ENCODE measurements at regions not wholly inside any gene's neighbourhood (a gene's known extent, or its start where the extent isn't known, plus 50 kb on each side); places are given as distances from the start of the nearest gene placed in this dataset.

DNA sequence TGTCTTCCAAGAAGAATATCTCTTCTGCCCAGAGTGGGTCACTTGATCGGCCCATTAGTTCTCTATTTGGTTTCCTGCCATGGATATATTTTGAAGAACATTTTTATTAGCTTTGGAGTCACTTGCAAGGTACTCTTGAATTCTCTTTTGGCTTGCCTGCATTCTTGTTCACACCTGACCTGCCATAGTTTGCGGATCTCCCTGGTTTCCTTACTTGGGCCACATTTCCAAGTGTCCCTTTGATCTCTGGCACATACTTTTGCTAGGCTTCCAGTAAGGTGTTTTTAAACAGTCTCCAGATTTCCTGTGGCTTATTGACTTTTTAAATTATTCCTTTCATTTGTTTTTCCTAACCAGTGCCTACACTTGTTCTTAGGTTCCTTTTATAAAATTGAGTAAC lies 488.5 kb upstream of the MDFIC2 start:
- no peak for DNase-seq (ENCODE audit: low spot score)

DNA sequence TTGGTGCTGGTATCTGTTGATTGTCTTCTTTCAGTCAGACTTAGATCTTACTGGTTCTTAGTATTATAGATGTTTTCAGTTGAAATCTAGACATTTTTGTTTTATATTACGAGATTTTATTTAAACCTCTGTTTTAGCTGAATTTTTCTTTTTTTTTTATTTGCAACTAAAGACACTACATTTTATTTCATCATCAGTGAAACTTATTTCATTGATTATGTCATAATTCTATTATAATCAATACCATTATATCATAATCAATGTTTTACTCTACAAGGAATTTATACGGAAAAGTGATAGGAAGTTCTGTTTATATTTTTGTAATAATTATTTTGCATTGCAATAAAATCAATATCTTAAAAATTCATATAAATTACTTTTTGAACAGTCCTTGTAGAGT lies 477.4 kb upstream of the MDFIC2 start:
- no peak for DNase-seq (ENCODE audit: low spot score)

DNA sequence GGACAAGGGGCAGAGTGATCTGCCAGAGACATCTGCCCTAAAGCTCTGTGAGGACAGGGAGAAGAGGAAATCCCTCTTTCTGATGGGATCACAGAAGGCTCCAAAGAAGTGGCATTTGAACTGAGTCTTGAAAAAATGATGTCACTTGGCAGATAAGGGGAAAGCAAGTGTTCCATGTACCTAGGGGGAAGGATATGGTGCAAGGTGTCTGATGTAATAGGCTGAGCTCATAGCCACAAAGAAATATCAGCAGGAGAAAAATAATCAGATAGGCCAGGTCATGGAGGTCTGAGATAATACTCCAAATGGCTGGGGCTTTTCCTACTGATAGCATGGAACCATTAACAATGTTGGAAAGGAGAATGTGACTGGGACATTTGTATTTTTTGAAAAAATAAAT lies 468.4 kb upstream of the MDFIC2 start:
- no peak for DNase-seq (ENCODE audit: low spot score)

DNA sequence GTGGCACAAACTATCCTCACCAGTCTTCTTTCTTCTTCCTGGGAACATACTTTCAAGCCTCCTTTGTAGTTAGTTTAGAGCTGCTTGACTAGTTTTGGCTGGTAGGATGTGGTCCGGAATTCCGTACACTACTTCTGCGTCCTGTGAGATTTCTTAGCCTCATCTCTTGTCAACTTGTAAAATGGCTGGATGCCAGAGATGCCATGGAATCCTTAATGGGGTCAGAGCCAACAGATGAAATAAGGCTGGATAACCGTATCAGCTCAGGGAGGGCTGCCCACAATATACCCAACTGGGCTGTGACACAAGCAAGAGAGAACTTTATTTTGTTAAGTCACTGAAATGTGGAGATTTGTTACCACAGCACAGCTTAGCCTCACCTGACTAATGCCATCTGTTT lies 466.9 kb upstream of the MDFIC2 start:
- DNase-seq (ENCODE audit: low spot score) = no peak

DNA sequence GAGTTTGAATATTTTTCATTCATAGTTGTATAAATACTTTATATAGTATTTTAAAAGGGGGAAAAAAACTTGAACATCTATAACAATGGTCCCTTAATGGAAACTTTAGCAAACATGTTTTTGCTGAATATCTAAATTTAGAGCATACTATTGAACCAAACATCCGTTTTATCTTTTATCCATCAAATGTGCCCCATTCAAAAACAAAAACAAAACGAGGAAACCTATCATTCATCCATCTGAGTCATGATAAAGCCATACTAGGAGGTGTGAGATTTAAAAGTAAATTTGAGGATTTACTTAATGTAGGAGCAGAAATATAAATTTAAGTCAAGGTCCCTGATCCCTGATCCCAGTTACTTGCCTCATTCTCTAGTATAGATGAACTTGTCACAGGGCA lies 463.6 kb upstream of the MDFIC2 start:
- DNase-seq (ENCODE audit: low spot score) = no peak

DNA sequence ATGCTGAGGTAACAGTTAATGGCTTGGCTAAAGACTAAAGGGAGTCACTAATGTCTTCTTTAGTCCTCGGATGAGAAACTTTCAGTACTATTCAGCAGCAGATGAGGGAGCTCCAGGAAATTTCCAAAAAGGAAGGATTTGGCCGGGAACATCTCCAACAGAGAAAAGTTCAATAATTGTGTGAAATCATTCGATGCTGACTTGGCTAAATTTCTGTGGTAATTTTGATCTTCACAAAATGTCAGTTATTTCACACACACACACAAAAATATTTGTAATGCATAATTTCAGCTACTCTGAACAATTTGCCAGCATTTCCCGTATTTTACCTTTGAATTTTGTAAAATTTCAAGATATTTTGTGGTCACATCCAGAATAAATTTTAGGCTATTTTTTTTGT lies 462.8 kb upstream of the MDFIC2 start:
- DNase-seq (ENCODE audit: low spot score) = no peak

DNA sequence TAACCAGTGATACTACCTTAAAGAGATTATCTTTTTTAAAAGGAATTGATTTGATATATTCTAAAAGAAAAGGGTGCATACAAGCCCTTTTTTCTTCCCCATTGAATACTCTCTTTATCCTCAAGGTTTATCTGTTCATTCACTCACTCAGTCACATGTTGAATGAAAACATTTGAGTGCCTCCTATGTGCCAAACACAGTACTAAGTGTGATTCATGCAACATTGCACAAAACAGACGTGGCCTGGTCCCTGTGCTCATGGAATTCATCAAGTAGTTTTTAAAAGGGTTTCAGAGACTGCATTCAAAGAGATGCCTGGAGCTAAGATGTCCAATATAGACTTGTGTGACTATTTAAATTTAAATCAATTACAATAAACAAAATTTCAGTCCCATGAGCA lies 462.2 kb upstream of the MDFIC2 start:
- DNase-seq (ENCODE audit: low spot score) = no peak

DNA sequence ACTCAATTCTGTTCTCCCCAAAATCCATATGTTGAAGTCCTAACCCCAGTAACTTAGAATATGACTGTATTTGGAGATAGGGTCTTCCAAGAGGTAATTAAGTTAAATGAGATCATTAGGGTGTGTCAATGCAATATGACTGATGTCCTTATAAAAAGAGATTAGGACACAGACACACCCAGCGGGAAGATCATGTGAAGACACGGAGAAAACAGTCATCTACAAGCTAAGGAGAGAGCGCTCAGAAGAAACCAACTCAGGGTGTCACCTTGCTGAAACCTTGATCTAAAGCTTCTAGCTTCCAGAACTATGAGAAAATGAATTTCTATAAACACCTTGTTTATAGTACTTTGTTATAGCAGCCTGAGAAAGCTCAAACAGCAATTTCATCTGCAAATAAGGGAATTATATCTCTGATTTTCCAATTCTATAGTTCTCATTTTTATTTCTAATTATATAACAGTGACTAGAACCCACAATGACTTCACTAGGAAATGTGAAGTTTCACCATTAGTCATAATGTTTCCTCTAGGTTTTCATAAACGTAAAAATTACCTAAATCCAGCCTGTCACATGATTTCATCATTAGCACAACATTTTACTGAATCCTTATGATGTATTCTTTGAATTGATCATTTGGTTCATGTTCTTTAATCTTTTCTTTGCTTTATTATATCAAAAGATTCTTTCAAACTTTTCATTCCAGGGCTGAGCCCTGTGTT lies 459.1 kb upstream of the MDFIC2 start:
- no peak for DNase-seq (ENCODE audit: low spot score)

DNA sequence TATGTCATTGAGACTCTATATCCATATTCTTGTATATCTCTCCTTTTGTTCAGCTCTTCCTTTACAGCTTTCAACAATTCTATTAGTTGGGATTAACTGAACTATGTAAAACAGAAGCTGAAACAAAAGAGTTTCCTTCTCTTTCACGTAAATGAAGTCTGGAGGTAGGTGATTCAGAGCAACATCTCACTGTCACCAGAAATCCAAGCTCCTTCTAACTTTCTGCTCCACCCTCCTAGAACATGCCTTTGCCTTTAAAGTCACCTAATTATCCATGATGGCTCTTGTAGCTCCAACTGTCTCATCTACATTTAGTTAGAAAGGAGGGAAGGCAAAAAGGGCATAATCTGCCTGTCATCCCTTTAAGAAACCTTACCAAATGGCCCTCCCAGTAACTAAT lies 458.2 kb upstream of the MDFIC2 start:
- DNase-seq (ENCODE audit: low spot score) = no peak

DNA sequence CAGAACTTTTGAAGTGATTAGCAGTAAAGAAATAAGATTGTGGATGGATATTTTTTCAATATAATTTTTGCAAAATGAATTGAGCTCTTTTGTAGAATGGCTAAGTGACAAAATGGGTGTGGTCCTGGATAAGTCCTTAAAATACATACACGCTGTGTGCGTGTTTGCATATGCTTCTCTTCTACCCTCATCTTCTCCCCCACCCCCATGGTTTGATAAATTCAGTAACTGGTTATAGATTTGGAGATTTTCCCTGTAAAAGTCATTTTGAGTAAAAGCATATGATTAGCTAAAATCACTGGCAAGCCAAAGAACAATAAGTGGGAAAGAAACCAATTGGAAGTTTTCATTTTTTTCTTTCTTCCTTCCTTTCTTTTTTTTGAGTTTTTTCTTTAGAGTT lies 453.9 kb upstream of the MDFIC2 start:
- no peak for DNase-seq (ENCODE audit: low spot score)

DNA sequence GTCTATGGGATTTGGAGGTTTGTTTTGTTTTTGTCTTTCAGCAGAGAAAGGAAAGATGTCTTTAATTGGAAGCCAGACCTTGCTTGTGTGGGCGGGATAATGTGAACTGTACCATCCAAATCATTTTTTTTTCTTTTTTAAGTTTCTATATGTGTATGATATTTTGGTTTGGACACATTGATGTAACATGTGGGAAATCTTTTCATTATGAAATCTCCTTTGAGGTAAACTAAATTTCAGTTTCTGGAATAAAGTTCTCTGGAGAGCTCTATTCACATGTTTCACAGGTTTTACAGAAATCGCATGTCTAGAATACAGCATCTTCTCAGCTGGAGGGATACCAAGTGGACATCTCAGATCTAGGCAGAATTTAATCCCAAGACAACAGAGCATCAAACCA lies 451.5 kb upstream of the MDFIC2 start:
- no peak for DNase-seq (ENCODE audit: low spot score)

DNA sequence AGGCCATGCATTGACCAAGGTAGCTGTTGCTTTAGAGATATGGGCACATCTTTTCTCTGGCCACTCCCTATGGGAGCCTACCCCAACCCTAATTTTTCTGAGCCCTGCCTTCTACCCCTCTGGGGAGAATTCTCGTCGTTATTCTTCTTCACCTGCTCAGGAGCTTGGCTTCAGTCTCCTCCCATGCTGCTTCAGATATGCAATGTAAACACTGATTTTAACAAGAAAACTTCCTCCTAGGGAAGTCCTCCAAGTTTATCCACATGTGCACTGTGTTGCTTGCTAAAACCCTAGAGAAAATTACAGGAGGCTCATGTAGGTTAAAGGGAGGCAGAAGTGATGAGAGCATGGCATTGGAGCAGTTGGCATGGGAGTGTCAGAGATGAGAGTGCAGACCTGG lies 445.2 kb upstream of the MDFIC2 start:
- DNase-seq (ENCODE audit: low spot score) = no peak

DNA sequence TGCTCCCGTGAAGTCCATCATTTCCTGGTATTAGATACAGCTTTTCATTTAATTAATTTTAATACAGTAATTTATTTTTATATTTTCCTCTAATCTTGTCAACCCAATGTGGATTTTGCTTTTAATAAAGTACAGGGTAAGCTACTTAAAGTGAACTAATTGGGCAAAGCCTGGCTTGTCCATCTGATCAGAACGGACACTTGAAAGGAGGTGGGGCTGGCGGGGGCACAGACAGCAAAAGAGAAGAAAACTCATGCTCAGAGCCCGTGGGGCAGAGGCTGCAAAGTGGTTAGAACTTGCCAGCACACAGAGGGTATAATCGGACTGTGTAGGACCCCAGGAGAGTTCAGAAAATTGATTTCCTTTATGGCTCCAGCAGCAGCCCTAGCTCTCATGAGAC lies 443.1 kb upstream of the MDFIC2 start:
- DNase-seq (ENCODE audit: low spot score) = no peak

DNA sequence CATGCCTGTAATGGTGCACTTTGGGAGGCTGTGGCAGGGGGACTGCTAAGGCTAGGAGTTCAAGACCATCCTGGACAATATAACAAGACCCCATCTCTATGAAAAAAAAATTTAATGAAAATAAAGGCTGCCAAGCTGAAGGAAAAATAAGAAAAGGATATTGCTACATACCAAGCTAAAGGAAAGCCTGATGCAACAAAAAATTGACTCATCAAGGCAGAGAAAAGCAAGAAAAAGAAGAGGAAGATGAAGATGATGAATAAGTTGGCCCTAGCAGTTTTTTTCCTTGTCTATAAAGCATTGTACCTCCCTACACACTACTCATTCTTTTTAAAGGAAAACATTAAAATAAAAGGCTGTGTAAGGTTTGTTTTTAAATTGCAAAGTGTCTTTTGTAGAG lies 441.9 kb upstream of the MDFIC2 start:
- DNase-seq (ENCODE audit: low spot score) = no peak

DNA sequence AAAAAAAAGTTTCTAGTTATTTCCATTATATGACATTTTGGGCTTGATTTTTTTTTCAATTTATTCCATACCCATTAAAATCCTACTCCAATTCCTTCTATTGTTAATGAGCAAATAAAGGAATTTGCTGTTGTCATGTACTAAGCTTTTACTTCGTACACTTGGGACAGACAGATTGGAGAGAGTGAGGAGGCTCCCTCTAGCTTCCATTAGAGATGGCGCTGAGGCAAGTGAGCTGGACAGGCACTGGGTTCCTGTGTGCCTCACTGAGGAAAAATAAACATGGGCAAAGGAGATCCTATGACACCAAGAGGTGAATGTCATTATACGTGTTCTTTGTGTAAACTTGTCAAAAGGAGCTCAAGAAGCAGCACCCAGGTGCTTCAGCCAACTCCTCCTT lies 441.1 kb upstream of the MDFIC2 start:
- no peak for DNase-seq (ENCODE audit: low spot score)

DNA sequence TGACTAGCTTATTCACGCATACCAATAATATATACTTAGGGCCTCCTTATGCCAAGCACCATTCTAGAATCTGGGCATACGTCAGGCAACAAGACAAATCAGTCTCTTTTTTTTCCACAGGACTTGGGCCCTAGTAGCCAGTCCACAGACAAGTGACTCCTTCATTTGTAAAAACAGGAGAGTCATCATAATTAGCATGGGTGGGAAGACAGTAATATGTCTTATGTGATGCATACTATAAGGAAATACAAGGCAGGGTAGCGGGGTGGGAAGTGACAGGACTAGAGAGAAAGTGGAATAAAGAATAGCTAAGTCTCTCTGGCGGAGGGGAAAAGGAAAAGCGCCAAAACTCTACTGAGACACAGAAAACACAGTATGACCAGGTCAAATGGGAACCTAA lies 439.6 kb upstream of the MDFIC2 start:
- DNase-seq (ENCODE audit: low spot score) = no peak

DNA sequence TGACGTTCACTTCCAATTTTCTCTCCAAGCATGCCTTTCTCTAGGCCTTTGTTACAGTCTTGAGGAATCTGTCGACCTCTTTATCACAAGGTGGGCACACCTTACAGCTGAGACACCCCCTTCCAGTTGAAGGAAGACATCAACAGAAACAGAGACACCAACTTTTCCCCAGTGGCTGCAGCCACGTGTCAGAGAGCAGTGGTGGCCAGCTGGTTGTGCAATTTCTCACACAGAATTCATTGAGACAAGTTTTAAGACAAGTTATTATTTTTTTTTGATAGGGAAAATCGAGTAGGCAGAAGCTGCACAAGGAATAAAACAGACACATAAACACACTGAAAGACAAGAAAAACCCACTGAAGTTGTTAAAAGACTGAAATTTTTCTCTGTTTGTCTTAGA lies 436.7 kb upstream of the MDFIC2 start:
- no peak for DNase-seq (ENCODE audit: low spot score)

DNA sequence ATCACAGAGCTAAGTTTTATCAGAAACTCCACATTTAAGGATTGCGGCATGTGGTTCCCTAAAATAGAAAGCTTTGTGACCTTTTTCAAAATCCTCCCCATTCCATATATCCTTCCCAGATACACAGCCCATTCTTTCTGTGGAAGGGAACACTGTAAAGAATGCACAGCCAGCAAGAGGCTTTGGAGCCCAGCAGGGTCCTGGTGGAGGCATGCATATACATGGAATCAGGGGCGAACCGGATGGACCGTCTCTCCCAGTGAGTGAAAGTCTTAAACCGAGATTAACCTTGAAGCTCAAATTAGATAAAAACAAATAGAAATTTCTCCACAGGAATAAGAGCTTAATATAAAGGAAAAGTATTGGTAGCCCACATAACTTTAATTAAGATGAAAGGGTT lies 436.2 kb upstream of the MDFIC2 start:
- no peak for DNase-seq (ENCODE audit: low spot score)

DNA sequence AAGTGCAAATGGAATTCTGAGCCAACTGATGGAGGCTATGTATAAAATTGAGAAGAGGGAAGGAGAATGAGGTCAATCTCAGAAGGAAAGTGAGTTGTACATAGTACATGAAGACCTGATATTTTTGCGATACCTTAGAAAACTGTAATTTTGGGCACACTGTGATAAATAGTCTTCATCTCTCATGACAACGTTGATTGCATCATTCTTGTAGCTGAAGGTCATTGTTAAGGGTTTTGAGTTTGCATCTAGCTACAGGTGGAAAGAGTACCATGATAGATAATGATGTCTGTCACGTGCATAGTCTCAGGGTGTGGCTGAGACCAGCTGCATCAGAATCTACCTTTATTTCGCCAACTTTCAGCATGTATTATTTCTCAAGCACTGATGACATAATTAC lies 435.4 kb upstream of the MDFIC2 start:
- DNase-seq (ENCODE audit: low spot score) = no peak

DNA sequence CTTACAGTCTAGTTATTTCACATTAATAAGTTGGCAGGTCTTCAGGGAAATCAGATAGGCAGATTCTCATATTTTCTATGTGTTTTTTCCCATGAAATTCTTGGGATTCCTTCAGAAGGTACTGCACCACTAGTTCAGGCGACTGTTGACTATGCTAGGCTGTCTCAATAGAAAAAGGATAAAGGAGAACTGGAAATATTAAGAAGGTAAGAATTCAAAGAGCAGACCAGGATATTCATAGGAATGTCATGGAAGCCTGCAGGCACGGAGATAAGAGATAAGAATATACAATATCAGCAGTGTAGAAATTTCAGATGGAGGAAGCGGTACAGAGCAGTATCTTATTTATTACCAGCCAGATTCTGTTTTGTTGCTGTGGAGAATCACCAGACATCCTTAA lies 432.1 kb upstream of the MDFIC2 start:
- DNase-seq (ENCODE audit: low spot score) = no peak

DNA sequence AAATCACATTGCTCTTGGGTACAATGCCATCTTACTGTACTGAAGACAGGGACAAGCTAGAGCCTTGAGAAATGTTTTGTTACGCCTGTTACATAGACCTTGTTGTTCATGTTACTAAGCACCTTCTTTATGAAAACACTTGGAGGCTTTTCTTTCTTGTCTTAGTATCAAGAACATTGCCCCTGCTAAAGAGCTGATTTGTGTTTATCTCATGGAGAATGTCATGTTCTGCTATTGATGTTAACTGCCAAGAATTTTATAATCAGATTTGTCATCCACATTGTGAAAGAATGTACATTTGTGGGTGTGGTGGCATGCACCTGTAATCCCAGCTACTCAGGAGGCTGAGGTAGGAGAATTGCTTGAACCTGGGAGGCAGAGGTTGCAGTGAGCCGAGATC lies 431.3 kb upstream of the MDFIC2 start:
- no peak for DNase-seq (ENCODE audit: low spot score)

DNA sequence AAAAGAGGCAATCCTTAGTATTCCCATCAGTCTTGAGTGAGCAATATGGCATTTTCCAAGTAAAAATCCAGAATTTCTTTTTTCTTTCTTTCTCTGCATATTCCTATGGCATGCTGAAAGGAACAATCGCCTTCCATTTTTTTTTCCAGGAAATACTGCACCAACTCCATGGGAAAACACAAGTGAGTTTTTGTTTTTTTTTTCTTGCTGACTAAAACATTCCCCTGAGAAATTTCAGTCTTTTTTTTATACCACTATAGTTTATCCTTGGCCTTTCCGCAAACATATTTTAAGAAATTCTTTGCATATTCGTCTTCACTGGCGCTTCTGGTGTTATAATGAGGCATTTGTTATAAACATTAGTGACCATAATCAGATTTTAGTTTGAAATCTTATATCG lies 429.6 kb upstream of the MDFIC2 start:
- no peak for DNase-seq (ENCODE audit: low spot score)

DNA sequence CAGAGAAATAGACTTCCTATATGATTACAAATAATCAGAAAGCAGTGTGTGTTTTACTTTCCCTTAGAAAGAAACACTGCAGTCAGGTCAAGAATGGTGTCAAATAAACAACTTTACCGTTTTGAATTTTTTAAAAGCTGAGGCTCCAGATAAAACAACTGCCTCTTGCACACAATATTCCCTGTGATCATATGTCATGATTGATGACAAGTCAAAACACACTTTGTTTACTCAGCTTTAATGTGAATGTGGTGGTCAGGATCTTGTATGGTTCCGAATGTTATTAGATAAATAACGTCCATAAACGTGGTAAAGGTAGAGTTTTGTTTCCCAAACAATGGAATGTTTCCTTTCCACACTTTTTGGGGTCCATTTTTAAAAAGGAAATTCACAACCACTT lies 428.4 kb upstream of the MDFIC2 start:
- DNase-seq (ENCODE audit: low spot score) = no peak

DNA sequence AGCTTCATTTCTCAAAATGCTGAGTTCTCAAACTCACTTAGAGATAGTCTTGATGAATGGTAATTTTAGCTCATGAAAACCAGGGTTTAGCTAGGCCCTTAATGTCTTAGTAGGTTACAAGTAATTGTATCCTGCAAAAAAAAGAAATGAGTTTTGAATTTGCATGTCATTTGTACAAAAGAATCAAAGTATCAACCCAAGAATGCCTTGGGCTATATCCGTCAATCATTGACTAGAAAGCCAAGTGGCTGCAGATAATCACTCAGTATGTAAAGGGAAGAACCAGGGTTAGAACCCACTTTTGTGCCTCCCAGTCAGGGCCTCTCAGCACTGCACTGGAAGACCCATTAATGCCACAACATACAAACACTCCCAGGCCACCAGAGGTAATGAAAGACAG lies 427.6 kb upstream of the MDFIC2 start:
- no peak for DNase-seq (ENCODE audit: low spot score)

DNA sequence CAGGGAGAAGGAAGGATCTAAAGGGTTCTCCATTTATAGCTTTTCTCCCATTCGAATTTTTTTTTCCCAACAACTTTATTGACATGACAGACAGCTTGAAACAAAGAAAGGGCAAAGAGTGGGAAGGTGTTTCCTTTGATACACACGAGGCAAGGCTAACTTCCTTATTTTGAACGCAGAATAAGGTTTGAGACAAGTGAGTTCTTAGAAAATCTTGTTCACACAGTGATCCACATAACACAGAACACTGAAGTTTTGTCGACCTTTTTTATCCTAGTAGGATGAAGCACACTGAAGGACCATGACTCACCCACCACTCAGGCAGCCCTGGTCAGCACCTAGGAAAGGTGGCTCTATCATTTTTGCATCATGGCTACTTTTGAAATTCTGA lies 425.8 kb upstream of the MDFIC2 start:
- no peak for DNase-seq (ENCODE audit: low spot score)

Measured in Ammon's horn (tissue), 1 donor.